Heart right ventricle (tissue), 16 donors: ENCODE measurements at regions not wholly inside any gene's neighbourhood (a gene's known extent, or its start where the extent isn't known, plus 50 kb on each side); places are given as distances from the start of the nearest gene placed in this dataset.
"Not testable (repeated sequence)": the region's sequence is repeated elsewhere in the genome, so short reads cannot be mapped to it uniquely, and the experiment has no call there.

ENCODE experiments used
- ATAC-seq, 8 donors: fragments of 200-7000 bp; cut with Tn5 transposase; one replicate each; pipeline ENCODE4 v1.9.1; 2020; ENCODE audit warnings: mild to moderate bottlenecking in 8 of 8, moderate library complexity in 8 of 8, moderate number of reproducible peaks in 1 of 8
- DNase-seq, 2 donors: peaks; one replicate each; pipeline ENCODE4 v3.0.0-alpha.2; 2020
- H3K27ac ChIP-seq, 10 donors: fragments of 200-600 bp; sonication (generic) in 2 of 10; one replicate each; pipeline versions ENCODE4 v1.5.0 to v1.8.0; 2020 to 2022; ENCODE audit warnings: mild to moderate bottlenecking in 3 of 10
- H3K27me3 ChIP-seq, 7 donors: fragments of 200-600 bp; one replicate each; pipeline ENCODE4 v1.8.0; 2021 to 2022; ENCODE audit warnings: mild to moderate bottlenecking in 2 of 7
- H3K36me3 ChIP-seq, 9 donors: fragments of 200-600 bp; sonication (generic) in 1 of 9; one replicate each; pipeline versions ENCODE4 v1.5.0 to v1.8.0; 2020 to 2022; ENCODE audit warnings: mild to moderate bottlenecking in 2 of 9
- H3K4me1 ChIP-seq, 9 donors: fragments of 200-600 bp; sonication (generic) in 1 of 9; one replicate each; pipeline versions ENCODE4 v1.5.0 to v1.8.0; 2020 to 2022; ENCODE audit warnings: mild to moderate bottlenecking in 4 of 9
- H3K4me3 ChIP-seq, 10 donors: fragments of 200-600 bp; sonication (generic) in 2 of 10; one replicate each; pipeline versions ENCODE4 v1.5.0 to v1.8.0; 2020 to 2022; ENCODE audit warnings: mild to moderate bottlenecking in 7 of 10, moderate library complexity in 2 of 10
- H3K9me3 ChIP-seq, 11 donors: fragments of 200-600 bp in 10 of 11; sonication (generic) in 2 of 11; one replicate each; pipeline versions ENCODE4 v1.5.0 to v1.8.0; 2013 to 2022; ENCODE audit warnings: mild to moderate bottlenecking in 2 of 11, control low read depth in 1 of 11, moderate library complexity in 1 of 11
- CTCF ChIP-seq, 9 donors: fragments of 200-600 bp; sonication (generic) in 2 of 9; IDR thresholded peaks; one replicate each; pipeline versions ENCODE4 v1.5.0 to v1.8.0; 2021 to 2022; ENCODE audit warnings: antibody characterized with exemption in 9 of 9, mild to moderate bottlenecking in 5 of 9, moderate library complexity in 1 of 9
- WGBS, 2 donors: extraction: QIAGEN DNeasy Blood & Tissue Kit; methylation state at CpG; one replicate each; pipeline ENCODE4 v1.1.7; 2013; ENCODE audit warnings: inconsistent platforms in 1 of 2; 5-methylcytosine and 5-hydroxymethylcytosine counted together
- intact Hi-C, 10 donors: fragments of 100-400 bp; cut with DNase I; formaldehyde crosslinking; loops; one replicate each; pipeline versions ENCODE4 v1.11.1 to v1.14.2; 2022
- donor health status: Arrhythmogenic right ventricular cardiomyopathy.
- donor health status: ischemic (EF 13 %, LVEDD 7.1; RV severe dilation, severe dysfunction).
- donor health status: healthy with polysubstance abuse.
- donor health status: DM: no; HTN: yes; CAD: no.
- donor health status: DM: no; HTN: no; CAD: no.
- donor health status: ischemic (EF 25% LVEDD 6.9; RV normal size, moderate dysfunction).
- donor health status: ischemic (EF 25% LVEDD 5.7; RV mildly dilated, moderate dysfunction).
- donor health status: healthy.
- donor health status: DM: yes; HTN: yes; CAD: no.
- donor health status: Ischemic cardiomyopathy.
- donor health status: ischemic (EF 35%, LVEDD 5.7; RV mildly dilated, moderate dysfunction).
- donor health status: nonischemic (EF 11% LVEDD 7.7; RV severe dilation, severe dysfunction).
- donor health status: DM: yes; HTN: yes; CAD: no.
- donor health status: PGD.
- donor health status: ischemic (EF 29% LVEDD 5.4; RV normal size, mild dysfunction).
- donor health status: nonischemic (EF 23%, LVEDD 6.1; RV moderate dilation, normal function).

- Histone ChIP-seq H3K9me3 (peaks cover 0 to 16% (median 0%) of the 10 kb centered on the region in 11 donors), H3K27me3 (no peaks in the 10 kb centered on the region), H3K27ac (no peak overlapping the region), H3K4me1 (peaks cover 0 to 11% (median 0%) of the 10 kb centered on the region in 9 donors), H3K4me3 (no peak overlapping the region), H3K36me3 (no peaks in the 10 kb centered on the region)
- ATAC-seq (no peak), DNase-seq (no peak)
- 69 to 85% methylated on average over 5 of the region's 5 CpGs for WGBS, 2 donors
- TF ChIP-seq CTCF (IDR thresholded peaks at IDR 0.05), result no peak
- intact Hi-C loops, result no loop called here
Observed at GRCh38 chr5:62825623-62826220, 247.1 kb downstream of the LRRC70 start.

GRCh38 chr5:62824936-62825335 lies 246.3 kb downstream of the LRRC70 start:
- WGBS, 2 donors, result 83 to 91% methylated on average over 3 of the region's 3 CpGs
- intact Hi-C loops, result no loop called here
- Histone ChIP-seq H3K27ac (no peak overlapping the region), H3K36me3 (no peaks in the 10 kb centered on the region), H3K27me3 (no peaks in the 10 kb centered on the region), H3K4me1 (peaks cover 0 to 6% (median 0%) of the 10 kb centered on the region in 9 donors), H3K9me3 (peaks cover 0 to 16% (median 0%) of the 10 kb centered on the region in 11 donors), H3K4me3 (no peak overlapping the region)
- DNase-seq (no peak), ATAC-seq (no peak)
- TF ChIP-seq CTCF (IDR thresholded peaks at IDR 0.05), result no peak

GRCh38 chr5:62817043-62817442 lies 238.4 kb downstream of the LRRC70 start:
- H3K36me3 ChIP-seq, H3K27ac ChIP-seq, H3K9me3 ChIP-seq, intact Hi-C loops, DNase-seq, H3K27me3 ChIP-seq, H3K4me3 ChIP-seq, H3K4me1 ChIP-seq, ATAC-seq: not testable (repeated sequence)
- 87 to 97% methylated on average over 5 to 6 of the region's 8 CpGs for WGBS, 2 donors

- TF ChIP-seq CTCF (IDR thresholded peaks at IDR 0.05), result no peak
- ATAC-seq (no peak), DNase-seq (no peak)
- H3K4me3 ChIP-seq, result no peak overlapping the region
- H3K27me3 ChIP-seq, result no peaks in the 10 kb centered on the region
- no peaks in the 10 kb centered on the region for H3K4me1 ChIP-seq
- H3K9me3 ChIP-seq, result no peaks in the 10 kb centered on the region
- 57 to 62% methylated on average over 2 of the region's 2 CpGs for WGBS, 2 donors
- no peak overlapping the region for H3K27ac ChIP-seq
- intact Hi-C loops, result no loop called here
- no peaks in the 10 kb centered on the region for H3K36me3 ChIP-seq
Observed at GRCh38 chr5:62814991-62815390, 236.4 kb downstream of the LRRC70 start.

- Histone ChIP-seq H3K36me3 (no peaks in the 10 kb centered on the region), H3K27me3 (no peaks in the 10 kb centered on the region), H3K9me3 (no peaks in the 10 kb centered on the region), H3K4me1 (no peaks in the 10 kb centered on the region), H3K4me3 (no peak overlapping the region), H3K27ac (no peak overlapping the region)
- intact Hi-C loops, result no loop called here
- 54 to 59% methylated on average over 6 of the region's 6 CpGs for WGBS, 2 donors
- TF ChIP-seq CTCF (IDR thresholded peaks at IDR 0.05), result no peak
- no peak for ATAC-seq
- DNase-seq, result no peak
Observed at GRCh38 chr5:62812621-62813255, 234.1 kb downstream of the LRRC70 start.

- WGBS, 2 donors, result 80 to 85% methylated on average over 7 to 13 of the region's 13 CpGs
Observed at GRCh38 chr5:62804819-62805218, 226.2 kb downstream of the LRRC70 start.

More at GRCh38 chr5:62804819-62805218, 226.2 kb downstream of the LRRC70 start:
- H3K4me3 ChIP-seq, intact Hi-C loops, H3K4me1 ChIP-seq, H3K27ac ChIP-seq, H3K9me3 ChIP-seq, ATAC-seq, H3K36me3 ChIP-seq, DNase-seq, H3K27me3 ChIP-seq: not testable (repeated sequence)
